Body of pancreas (tissue), 4 donors: ENCODE measurements at regions not wholly inside any gene's neighbourhood (a gene's known extent, or its start where the extent isn't known, plus 50 kb on each side); places are given as distances from the start of the nearest gene placed in this dataset.

Experiments used
- ATAC-seq: fragments of 150-250 bp; one replicate; pipeline ENCODE4 v1.9.1; 2016
- DNase-seq, 4 donors: peaks; one replicate each; pipeline ENCODE4 v3.0.0-alpha.2; 2019
- H3K27ac ChIP-seq, 4 donors: fragments of 200-600 bp; sonication (generic); 1 replicate in 3 of 4; 2 replicates in 1 of 4; pipeline versions ENCODE4 v1.5.1 to v1.6.1; 2016 to 2019; ENCODE audit warnings: mild to moderate bottlenecking in 1 of 4, mixed read lengths in 1 of 4, moderate library complexity in 1 of 4
- H3K27me3 ChIP-seq, 2 donors: fragments of 200-600 bp; sonication (generic); one replicate each; pipeline ENCODE4 v1.6.0; 2016; ENCODE audit warnings: mild to moderate bottlenecking in 1 of 2
- H3K36me3 ChIP-seq, 2 donors: fragments of 200-600 bp; sonication (generic); replicated peaks in 1 of 2; 2 replicates each; pipeline ENCODE4 v1.5.1; 2016; ENCODE audit warnings: low read depth in 2 of 2; ENCODE audit not compliant: insufficient read depth in 1 of 2
- H3K4me1 ChIP-seq: fragments of 200-600 bp; sonication (generic); one replicate; pipeline ENCODE4 v1.6.0; 2016
- H3K4me3 ChIP-seq, 2 donors: fragments of 200-600 bp; sonication (generic); 1 replicate in 1 of 2; 2 replicates in 1 of 2; pipeline ENCODE4 v1.5.1; 2016 to 2019
- H3K9me3 ChIP-seq, 3 donors: fragments of 200-600 bp; sonication (generic); 1 replicate in 2 of 3; 2 replicates in 1 of 3; pipeline ENCODE4 v1.5.1; 2016
- POLR2A ChIP-seq, 3 donors: fragments of 450-650 bp; IDR thresholded peaks; one replicate each; pipeline ENCODE4 v1.6.1; 2016; ENCODE audit warnings: antibody characterized with exemption in 3 of 3, mild to moderate bottlenecking in 2 of 3
- WGBS, 2 donors: methylation state at CpG; one replicate each; pipeline ENCODE4 v1.1.5; 2017; 5-methylcytosine and 5-hydroxymethylcytosine counted together
- intact Hi-C: fragments of 100-400 bp; cut with DNase I; formaldehyde crosslinking; loops from one replicate; pipeline ENCODE4 v1.15.1; 2023
- TF ChIP-seq, protein P1 (sequence below), 7 experiments: fragments of 450-650 bp in 4 of 7; fragments of 200-600 bp in 3 of 7; sonication (generic) in 3 of 7; IDR thresholded peaks; one replicate each; pipeline ENCODE4 v1.5.1; 2016 to 2019; ENCODE audit warnings: antibody characterized with exemption in 7 of 7

DNA sequence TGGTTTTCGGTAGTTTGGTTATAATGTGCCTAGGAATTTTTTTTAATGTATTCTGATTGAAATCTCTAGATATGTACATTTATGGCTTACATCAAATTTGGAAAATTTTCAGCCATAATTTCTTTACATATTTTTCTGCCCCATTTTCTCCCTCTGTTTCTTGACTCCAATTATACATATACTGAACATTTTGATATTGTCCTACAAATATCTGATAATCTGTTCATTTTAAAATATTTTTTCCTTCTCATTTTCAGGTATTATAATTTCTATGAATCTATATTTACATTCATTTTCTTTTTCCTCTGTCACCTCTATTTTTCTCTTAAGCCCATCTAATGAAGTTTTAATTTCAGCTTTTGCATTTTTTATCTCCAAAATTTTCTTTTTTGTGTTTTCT lies 82.7 kb upstream of the TMLHE start:
- no peaks in the 10 kb centered on the region for H3K4me1 ChIP-seq
- DNase-seq, result no peak
- H3K4me3 ChIP-seq, result no peak overlapping the region
- H3K27me3 ChIP-seq, result no peaks in the 10 kb centered on the region
- WGBS, 2 donors, result 85 to 100% methylated on average over 1 of the region's 1 CpG
- H3K36me3 ChIP-seq, result no peaks in the 10 kb centered on the region
- no peaks in the 10 kb centered on the region for H3K9me3 ChIP-seq
- ATAC-seq, result no peak
- intact Hi-C loops, result no loop called here
- H3K27ac ChIP-seq, result no peak overlapping the region
- no peak for TF ChIP-seq POLR2A (IDR thresholded peaks at IDR 0.05)
- TF ChIP-seq, protein P1, sequence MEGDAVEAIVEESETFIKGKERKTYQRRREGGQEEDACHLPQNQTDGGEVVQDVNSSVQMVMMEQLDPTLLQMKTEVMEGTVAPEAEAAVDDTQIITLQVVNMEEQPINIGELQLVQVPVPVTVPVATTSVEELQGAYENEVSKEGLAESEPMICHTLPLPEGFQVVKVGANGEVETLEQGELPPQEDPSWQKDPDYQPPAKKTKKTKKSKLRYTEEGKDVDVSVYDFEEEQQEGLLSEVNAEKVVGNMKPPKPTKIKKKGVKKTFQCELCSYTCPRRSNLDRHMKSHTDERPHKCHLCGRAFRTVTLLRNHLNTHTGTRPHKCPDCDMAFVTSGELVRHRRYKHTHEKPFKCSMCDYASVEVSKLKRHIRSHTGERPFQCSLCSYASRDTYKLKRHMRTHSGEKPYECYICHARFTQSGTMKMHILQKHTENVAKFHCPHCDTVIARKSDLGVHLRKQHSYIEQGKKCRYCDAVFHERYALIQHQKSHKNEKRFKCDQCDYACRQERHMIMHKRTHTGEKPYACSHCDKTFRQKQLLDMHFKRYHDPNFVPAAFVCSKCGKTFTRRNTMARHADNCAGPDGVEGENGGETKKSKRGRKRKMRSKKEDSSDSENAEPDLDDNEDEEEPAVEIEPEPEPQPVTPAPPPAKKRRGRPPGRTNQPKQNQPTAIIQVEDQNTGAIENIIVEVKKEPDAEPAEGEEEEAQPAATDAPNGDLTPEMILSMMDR (IDR thresholded peaks at IDR 0.05), result no peak

DNA sequence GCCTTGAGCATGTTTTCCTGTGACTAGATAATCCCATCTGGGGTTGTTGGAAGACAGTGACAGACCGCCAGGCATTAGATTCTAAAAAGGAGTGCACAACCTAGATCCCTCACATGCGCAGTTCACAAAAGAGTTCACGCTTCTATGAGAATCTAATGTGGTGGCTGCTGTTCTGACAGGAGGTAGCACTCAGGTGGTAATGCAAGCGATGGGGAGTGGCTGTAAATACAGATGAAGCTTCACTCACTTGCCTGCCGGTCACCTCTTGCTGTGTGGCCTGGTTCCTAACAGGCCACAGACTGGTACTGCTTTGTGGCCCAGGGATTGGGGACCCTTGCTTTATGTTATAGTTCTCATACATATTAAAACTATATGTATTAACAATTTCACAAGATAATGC lies 81.9 kb upstream of the TMLHE start:
- WGBS, 2 donors, result 93% methylated on average over 3 to 5 of the region's 5 CpGs
- Histone ChIP-seq H3K27me3 (no peaks in the 10 kb centered on the region), H3K4me1 (no peaks in the 10 kb centered on the region), H3K27ac (no peak overlapping the region), H3K36me3 (no peaks in the 10 kb centered on the region), H3K9me3 (no peaks in the 10 kb centered on the region), H3K4me3 (no peak overlapping the region)
- DNase-seq (no peak), ATAC-seq (no peak)
- TF ChIP-seq, protein P1 (IDR thresholded peaks at IDR 0.05), result no peak
- no peak for TF ChIP-seq POLR2A (IDR thresholded peaks at IDR 0.05)
- intact Hi-C loops, result no loop called here

DNA sequence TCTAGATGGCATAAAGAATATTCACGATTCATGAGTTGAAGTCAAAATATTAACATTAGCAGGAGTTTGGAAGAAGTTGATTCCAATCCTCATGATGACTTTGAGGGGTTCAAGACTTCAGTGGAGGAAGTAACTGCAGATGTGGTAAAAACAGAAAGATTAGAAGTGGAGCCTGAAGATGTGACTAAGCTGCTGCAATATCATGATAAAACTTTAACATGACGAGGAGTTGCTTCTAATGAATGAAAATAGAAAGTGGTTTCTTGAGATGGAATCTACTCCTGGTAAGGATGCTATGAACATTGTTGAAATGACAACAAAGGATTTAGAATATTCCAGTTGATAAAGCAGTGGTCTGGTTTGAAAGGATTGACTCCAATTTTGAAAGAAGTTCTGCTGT lies 70.1 kb upstream of the TMLHE start:
- no peaks in the 10 kb centered on the region for H3K27me3 ChIP-seq
- WGBS, 2 donors, result 61 to 73% methylated on average over 2 of the region's 2 CpGs
- no peaks in the 10 kb centered on the region for H3K9me3 ChIP-seq
- H3K4me1 ChIP-seq, result no peaks in the 10 kb centered on the region
- no peak for ATAC-seq
- intact Hi-C loops, result no loop called here
- H3K36me3 ChIP-seq, result no peaks in the 10 kb centered on the region
- TF ChIP-seq, protein P1 (IDR thresholded peaks at IDR 0.05), result no peak
- DNase-seq, result no peak
- H3K4me3 ChIP-seq, result no peak overlapping the region
- no peak overlapping the region for H3K27ac ChIP-seq

DNA sequence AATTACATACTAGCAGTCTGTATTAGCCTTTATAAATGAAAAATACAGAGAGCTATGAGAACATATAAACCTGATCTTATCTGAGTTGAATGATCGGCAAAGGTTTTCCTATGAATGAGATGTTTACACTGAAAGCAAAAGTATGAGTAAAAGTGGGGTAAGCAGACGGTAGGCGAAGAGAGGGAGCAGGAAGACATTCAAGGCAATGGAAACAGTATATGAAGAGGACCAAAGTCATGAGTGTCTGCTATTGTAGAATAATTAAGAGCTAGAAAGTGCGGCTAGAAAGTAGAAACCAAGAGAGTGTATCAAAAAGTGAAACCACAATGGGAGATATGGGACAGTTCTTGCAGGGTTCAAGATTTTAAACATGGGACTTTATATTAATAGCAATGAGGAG lies 67.0 kb upstream of the TMLHE start:
- ATAC-seq, result no peak
- H3K36me3 ChIP-seq, result no peaks in the 10 kb centered on the region
- intact Hi-C loops, result no loop called here
- no peak for TF ChIP-seq POLR2A (IDR thresholded peaks at IDR 0.05)
- TF ChIP-seq, protein P1 (IDR thresholded peaks at IDR 0.05), result no peak
- no peak overlapping the region for H3K4me3 ChIP-seq
- no peak overlapping the region for H3K27ac ChIP-seq
- H3K27me3 ChIP-seq, result no peaks in the 10 kb centered on the region
- H3K4me1 ChIP-seq, result no peaks in the 10 kb centered on the region
- 83 to 90% methylated on average over 4 of the region's 4 CpGs for WGBS, 2 donors
- H3K9me3 ChIP-seq, result no peaks in the 10 kb centered on the region
- no peak for DNase-seq

DNA sequence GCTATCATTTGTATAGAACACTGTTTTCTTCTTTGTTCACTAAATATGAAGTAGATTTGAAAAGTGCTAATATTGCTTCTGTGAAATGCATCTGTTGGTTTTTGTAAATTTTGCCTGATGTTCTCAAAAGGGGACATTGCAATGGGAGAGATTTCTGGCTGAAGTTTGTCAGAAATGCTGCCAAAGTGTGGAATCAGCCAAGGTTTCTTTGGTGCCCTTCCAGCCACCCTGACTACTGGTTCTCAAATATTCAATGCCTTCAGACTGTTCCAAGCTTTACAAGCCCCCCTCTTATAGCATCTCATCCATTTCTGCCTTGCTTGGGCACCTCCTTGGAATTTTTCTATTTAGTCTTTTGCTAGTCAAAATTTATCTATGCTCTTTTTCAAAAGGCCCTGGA lies 60.6 kb upstream of the TMLHE start:
- no peak overlapping the region for H3K4me3 ChIP-seq
- ATAC-seq, result no peak
- H3K27me3 ChIP-seq, result no peaks in the 10 kb centered on the region
- no peaks in the 10 kb centered on the region for H3K9me3 ChIP-seq
- H3K4me1 ChIP-seq, result no peaks in the 10 kb centered on the region
- no peak overlapping the region for H3K27ac ChIP-seq
- TF ChIP-seq POLR2A (IDR thresholded peaks at IDR 0.05), result no peak
- TF ChIP-seq, protein P1 (IDR thresholded peaks at IDR 0.05), result no peak
- intact Hi-C loops, result no loop called here
- H3K36me3 ChIP-seq, result no peaks in the 10 kb centered on the region
- no peak for DNase-seq
